NCI-H748 (cell line): ENCODE measurements at regions not wholly inside any gene's neighbourhood (a gene's known extent, or its start where the extent isn't known, plus 50 kb on each side); places are given as distances from the start of the nearest gene placed in this dataset.
"Not testable (repeated sequence)": the region's sequence is repeated elsewhere in the genome, so short reads cannot be mapped to it uniquely, and the experiment has no call there.

Source experiments
- DNase-seq: peaks from one replicate; lab custom pipeline; 2025; ENCODE audit not compliant: unreplicated experiment; lab: John Stamatoyannopoulos, UW

DNA sequence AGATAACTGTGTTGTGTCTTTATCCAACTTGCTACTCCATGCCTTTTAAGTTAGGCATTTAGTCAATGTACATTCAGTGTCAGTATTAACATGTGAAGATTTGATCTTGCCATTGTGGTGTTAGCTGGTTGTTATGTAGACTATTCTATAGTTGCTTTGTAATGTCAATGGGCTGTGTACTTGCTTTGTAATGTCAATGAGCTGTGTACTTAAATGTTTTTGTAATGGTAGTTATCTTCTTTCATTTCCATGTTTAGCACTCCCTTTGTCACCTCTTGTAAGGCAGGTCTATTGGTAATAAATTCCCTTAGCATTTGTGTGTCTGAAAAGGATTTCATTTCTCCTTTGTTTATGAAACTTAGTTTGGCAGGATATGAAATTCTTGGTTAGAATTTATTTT, 53.4 kb downstream of the MC4R start:
- no peak for DNase-seq

DNA sequence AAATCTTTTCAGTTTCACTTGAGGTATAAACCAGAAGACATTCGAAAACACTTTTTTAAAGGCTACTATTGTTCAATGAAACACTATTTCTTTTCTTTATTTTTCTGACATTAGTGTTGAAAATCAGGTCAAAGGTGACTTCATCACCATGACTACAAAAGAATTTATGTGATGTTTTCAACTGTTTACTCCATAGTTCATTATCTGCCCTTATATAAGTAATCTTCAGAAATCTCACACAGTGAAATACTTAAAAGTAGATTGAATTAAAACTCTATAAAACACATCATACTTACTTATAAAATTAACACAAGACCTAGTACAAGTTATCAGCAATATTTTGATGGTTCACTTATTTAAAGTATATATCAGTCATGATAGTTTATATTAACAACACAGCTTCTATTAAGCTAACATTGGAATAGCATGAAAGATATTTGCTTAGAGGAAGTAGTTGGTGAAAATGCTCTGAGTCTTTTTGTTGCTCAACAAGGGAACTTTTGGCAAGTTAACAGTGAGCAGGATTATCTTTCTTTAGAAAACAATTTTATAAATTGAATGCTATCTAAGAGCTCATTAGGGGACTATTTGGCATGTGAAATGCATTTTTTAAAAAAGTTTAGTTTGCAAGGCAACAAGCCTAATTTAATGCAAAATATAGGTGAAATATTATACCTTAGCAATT, 60.8 kb downstream of the MC4R start:
- no peak for DNase-seq

DNA sequence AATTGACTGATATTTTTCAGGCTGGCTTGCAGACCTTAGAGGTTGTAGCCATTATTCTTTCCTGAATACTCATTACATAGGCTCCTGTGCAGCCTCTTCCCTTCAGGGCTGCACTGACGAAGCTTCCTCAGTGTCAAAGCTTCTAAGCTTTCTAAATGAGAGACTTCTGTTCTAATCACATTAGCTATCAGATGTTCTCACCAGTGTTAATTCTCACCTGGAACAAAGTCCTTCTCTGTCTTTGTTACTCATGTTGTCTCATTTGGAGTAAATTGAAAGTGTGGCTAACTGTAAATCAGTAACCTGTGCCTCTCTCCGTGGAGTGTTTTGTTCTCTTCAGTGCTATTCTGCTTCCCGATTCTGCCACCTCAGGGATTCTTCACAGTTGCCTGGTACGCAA, 76.9 kb downstream of the MC4R start:
- DNase-seq, result no peak

DNA sequence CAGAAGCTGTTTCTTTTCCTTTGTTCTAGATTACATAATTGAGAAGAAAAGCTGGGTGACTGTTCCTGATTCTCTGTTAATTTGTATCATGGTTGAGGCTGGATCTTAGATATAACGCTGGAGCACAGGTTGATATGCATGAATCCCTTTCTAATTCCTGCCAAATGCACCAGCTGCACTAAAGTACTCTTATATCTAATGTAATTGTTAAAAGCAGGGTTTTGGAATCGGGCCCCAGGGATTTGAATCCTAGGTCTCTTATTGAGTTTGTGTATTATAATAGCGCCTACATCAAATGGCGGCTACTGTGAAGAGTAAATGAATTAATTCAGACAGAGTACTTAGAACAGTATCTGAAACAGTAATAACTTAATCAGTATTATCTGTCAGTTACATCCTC, 80.4 kb downstream of the MC4R start:
- DNase-seq, result peak; percentile 18

DNA sequence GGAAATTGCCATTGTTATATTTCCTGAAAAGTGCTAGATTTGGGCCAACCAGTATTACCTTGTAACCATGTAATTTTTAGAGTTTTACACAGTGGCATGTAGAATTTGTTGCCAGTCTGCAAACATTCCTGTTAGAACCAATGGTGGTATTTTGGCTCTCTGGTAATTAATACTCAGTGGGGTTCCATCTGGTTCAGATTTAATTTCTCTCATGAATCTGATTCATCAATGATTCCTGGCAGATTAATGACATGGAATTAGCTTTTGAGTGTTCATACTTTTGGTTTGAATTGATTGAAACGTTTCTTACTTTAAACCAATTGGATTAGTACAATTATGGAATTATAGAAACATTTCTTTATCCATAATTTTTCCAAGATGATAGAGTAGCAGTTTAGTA, 93.2 kb downstream of the MC4R start:
- DNase-seq, result no peak

DNA sequence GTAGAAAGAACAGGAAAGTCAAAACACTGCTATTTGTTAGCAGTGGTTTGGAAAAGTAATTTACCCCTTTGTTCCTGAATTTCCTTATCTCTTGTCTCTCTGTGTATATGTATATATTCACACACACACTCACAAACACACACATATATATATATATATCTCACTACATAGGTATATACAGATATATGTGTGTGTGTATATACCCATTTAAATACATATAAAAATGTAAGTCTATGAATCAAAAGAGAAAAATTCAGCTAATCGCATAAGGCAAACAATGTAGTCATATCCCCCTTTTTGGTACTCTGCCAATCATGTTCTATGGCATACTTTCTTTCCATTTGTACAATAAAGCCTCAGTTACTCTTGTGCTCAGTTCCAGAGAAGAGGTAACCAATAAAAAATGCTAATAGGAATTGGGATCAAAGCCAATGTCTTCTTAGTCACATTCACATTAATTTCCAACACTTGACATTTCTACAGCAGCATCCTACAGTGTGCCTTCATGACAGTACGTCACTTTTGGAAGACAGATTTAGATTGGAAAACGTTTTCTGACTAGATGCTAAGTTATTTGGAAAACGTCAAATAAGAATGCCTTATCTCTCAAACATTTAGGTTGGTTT, 94.6 kb downstream of the MC4R start:
- DNase-seq, result no peak

DNA sequence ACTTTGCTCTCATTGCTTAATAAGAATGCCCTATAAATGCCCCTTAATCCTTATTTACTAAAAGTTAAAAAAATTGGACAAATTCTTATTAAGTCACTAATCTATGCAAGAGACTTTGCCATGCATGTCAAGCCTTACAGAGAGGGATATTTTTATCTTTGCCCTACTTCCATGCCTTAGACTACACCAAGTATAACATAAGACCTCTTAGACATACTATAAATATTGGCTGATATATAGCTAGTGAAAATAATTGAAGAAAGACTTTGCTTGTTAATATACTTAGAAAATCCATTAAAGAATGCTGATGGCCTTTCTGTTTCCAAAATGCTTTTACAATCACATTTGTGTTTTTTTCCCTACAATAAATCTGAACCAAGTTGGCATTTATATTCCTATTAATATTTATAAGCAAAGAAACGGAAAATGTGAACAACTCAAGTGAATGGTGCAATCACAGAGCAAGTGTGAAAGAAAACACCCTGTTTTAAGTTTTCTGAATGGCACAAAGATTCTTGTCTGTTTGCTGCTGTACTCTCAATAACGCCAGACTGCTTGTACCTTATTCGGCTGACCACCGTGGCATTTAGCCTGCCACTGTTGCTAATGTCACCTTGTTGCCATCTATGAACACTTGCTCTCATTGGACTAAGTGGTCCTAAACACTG, 105.0 kb downstream of the MC4R start:
- DNase-seq, result no peak

DNA sequence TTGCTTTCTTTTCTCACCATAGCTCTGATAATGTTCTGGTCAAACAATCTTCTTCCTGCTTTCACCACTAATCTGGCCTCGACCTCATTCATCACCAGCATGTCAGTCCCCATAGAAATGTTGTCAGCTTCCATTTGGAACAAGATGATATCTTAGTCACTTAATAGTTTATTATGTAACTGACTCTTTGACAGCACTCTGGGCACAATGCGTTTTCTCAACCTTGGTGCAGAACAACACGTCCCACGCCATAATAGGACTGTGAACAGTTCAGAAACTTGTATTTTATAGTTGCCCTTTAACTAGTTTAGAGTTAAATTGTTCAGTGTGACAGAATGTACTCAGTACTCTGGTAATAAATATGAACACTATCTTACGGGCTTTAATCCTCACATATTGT, 106.0 kb downstream of the MC4R start:
- no peak for DNase-seq

DNA sequence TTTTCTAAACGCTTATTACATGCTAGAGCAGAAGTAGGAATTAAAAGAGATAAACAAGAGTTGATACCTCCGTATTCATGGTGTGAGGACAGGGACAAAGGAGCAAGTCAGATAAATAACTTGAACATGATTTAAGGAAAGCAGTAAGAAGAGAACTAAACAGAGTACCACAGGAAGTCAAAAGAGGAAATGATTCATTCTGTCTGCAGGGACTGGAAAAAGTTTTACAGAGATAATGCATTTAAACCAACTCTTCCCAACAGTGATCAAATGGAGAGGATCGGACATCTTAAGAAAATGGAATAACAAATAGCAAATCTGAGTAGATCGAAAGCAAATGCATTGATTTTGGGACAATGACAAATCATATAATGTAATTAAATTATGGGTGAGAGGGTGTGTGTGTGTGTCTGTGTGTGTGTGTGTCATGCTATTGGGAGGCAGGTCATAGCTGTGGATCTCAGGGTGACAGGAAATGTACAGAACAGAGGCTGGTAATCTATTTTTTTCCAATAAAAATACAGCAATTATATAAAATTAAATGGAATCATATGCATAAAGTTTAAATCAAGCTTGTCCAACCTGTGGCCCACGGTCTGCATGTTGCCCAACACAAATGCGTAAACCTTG, 113.4 kb downstream of the MC4R start:
- no peak for DNase-seq

DNA sequence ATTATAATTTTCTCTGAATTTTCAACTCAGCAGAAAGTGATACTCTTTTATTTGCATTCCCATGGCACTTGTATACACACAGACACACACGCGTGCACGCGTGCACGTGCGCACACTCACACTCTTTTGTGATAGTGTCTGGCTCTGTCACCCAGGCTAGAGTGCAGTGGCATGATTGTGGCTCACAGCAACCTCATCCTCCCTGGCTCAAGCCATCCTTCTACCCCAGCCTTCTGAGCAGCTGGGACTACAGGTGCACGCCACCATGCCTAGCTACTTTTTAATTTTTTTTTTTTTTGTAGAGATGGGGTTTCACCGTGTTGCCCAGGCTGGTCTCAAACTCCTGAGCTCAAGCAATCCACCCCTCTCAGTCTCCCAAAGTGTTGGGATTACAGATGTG, 123.2 kb downstream of the MC4R start:
- DNase-seq, result no peak

DNA sequence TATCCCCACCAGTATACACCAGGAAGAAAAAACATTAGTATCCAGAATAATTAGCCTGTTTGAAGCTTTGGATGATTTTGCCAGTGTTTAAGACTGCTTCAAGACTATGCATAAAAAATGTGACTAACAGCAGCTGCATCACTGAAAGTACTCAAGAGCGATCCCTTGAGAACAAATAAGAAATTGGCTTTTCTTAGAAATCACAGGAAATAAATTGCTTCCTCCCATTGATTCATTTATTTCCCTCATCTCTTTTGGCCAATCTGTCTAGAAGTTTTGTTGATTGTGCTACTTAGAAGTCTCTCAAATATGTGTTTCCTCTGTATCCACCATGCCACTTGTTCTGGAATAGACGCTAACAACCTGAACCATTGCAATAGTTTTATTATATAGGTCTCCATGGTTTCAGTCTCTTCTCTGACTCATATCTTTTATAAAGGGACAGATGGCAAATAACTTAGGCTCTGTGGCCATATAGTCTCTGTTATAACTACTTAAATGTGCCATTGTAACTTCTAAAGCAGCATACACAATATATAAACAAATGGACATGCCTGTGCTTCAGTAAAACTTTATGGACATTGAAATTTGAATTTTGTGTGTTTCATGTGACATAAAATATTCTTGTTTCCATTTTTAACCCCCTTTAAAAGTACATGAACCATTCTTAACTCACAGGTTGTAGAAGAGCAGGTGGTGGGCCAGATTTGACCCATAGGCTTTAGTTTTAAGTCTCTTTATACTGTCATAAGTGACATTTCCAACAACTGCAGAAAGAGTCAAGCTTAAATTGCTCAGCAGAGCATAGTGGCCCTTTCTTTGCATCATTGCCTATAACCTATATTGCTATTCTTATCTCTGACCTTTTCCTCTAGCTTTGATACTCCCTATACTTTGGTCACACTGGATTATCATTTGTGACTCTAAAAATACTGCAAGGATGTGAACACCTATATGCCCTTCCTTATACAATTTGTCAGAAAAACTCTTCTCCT, 123.9 kb downstream of the MC4R start:
- DNase-seq, result no peak

DNA sequence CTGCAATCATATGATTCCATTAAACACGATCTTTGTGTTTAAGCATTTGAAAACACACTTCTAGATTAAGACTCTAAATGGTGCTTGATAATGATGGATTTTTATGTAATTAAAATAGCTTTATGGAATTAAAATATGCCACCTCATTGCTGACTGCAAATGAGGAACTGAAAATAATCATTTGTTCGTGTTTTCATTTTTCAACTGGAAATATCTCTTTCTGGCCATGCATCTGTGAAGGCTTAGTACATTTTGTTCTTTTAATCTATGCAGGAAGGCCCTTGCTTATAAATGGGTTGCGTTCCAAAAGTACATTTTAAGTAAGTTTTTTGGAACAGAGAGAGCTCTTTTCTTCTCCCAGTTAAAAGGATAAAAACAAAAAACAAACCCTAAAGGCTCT, 125.5 kb downstream of the MC4R start:
- no peak for DNase-seq

DNA sequence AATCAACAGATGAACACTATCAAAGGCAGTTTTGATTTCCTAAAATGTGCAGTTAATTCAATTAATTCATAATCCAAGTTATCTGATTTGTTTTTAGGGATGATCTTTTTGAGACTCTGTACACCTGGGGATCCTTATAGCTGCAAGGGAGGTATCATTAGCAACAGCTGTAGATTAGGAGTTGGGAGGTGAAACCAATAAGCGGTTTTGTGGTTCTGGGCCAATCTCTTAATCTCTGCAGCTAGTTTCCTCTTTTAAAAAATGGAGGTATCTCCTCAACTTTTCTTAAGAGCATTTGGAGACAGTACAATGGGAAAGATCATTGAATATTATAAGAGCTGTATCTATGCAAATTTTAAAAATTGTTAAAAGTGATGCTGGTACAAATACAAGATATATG, 126.0 kb downstream of the MC4R start:
- DNase-seq, result no peak

DNA sequence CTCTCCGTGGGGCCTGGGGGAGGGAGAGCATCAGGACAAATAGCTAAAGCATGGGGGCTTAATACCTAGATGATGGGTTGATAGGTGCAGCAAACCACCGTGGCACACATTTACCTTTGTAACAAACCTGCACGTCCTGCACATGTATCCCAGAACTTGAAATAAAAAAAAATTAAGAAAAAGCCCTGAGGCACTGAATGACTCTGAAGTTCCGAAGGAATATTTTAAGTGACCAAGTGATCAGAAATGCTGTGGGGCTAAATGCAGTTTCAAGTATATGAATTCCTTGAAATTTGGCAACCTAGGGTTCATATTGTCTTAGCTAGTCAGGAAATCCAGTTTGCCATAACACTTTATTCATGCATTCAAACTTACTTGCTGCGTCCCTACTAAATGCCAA, 127.5 kb downstream of the MC4R start:
- no peak for DNase-seq

DNA sequence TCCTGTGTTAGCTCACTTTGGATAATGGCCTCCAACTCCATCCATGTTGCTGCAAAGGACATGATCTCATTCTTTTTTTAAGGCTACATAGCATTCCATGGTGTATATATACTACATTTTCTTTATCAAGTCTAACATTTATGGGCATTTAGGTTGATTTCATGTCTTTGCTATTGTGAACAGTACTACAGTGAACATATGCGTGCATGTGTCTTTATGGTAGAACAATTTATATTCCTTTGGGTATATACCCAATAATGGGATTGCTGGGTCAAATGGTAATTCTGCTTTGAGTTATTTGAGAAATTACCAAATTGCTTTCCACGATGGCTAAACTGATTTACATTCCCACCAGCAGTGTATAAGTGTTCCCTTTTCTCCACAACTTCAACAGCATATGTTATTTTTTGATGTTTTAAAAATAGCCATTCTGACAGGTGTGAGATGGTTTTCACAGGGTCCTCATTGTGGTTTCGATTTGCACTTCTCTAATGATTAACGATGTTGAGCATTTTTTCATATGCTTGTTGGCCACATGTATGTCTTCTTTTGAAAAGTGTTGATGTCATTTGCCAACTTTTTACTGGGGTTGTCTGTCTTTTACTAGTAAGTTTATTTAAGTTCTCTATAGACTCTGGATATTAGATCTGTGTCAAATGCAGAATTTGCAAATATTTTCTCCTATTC, 133.4 kb downstream of the MC4R start:
- not testable (repeated sequence) for DNase-seq

DNA sequence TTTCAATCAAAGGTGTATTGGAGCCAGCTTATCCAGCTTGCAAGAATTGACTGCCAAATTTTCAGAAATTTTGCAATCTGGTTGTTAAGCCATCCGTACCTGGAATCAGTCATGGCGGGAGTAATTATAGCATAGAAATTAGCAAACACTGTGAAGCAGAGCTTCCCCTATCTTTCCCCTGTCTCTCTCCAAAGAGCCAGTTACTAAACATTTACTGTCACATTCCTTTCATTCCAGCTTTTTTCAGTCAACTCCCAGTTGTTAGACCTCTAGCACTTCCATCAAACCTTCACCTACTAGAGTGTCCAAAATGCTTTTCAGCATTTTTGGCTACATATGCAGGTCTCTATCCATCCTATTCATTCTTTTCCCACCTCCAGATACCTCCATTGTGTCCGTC, 137.4 kb downstream of the MC4R start:
- DNase-seq, result peak; percentile 17

DNA sequence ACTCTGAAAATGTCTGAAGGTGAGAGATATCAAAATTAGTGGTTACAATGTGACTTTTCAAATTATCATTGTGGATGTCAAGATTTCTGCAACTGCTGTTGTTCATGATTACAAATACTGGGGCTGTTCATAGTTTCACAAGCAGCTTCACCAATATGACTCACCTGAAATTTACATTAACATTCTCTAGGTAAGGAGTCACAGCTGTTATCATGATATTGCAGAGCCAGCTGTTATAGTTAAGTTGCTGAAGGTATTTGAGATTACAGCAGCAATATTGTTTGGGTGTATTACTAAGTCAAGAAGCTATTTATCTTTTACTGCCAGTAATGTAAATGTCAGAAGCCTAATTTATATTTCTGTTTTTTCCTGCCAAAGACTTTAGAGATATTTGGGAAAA, 140.0 kb downstream of the MC4R start:
- no peak for DNase-seq

DNA sequence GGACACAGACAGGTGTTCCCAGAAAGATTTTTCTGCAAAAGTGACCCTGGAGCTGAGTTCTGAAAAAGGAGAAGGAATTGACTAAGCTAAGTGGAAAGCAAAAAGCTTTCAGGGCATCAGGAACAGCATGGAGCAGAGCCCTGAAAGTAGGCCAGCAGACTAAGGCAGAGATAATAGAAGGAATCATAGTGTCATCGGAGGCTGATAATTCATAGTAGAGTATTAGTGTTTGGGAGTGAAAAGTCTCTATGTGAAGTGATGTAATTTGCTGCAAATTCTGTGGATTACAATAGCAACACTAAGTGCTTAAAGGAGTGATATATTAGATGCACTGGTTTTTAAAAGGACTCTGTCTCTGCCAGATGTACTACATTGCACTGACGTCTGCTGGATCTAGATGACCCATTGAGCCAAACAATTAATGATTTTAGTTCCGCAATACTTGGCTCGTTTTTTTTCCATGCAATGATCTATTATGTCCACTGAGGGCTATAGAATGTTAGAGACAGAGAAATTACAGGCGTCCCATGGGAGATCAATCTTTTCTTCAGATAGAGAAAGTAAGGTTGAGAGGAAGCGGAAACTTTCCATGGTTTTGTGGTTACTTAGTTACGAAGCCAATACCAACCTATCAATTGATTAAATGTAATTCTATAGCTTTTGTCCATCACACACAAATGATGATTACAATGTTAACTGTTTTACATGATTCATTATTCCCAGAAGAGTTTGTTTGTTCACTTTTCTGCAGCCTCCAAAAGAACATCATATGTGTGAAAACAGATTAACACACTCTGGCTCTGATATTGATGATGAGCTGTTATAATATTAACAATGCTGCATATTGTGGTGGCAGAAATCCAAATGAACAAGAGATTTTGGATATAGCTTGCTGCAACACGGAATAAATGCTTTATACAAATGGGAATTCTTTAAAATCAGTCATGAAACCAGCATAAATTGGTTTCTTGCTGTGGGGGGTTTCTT, 143.7 kb downstream of the MC4R start:
- no peak for DNase-seq

DNA sequence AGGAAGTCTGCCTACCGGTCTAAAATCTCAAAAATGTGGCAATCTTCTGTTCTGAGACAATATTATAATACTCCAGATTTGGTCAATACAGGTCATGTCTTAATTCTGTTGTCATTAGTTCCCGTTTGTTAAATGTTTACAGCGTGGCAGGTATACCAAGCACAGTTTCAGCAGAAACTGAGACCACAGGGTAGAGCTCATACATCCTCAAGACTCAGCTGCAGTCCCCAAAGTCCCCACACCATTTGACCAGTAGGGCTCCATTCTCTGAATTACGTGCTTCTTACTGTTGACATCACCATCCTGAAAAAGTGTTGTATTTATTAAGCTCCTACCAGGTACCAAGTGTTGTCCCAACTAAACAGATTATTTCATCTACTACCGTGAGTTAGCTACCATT, 157.1 kb downstream of the MC4R start:
- DNase-seq, result no peak
